ENCODE measurements at regions not wholly inside any gene's neighbourhood (a gene's known extent, or its start where the extent isn't known, plus 50 kb on each side); places are given as distances from the start of the nearest gene placed in this dataset.

- TF ChIP-seq, protein P1, sequence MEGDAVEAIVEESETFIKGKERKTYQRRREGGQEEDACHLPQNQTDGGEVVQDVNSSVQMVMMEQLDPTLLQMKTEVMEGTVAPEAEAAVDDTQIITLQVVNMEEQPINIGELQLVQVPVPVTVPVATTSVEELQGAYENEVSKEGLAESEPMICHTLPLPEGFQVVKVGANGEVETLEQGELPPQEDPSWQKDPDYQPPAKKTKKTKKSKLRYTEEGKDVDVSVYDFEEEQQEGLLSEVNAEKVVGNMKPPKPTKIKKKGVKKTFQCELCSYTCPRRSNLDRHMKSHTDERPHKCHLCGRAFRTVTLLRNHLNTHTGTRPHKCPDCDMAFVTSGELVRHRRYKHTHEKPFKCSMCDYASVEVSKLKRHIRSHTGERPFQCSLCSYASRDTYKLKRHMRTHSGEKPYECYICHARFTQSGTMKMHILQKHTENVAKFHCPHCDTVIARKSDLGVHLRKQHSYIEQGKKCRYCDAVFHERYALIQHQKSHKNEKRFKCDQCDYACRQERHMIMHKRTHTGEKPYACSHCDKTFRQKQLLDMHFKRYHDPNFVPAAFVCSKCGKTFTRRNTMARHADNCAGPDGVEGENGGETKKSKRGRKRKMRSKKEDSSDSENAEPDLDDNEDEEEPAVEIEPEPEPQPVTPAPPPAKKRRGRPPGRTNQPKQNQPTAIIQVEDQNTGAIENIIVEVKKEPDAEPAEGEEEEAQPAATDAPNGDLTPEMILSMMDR (IDR thresholded peaks at IDR 0.05): no peak
- TF ChIP-seq ZFX (IDR thresholded peaks at IDR 0.05; ENCODE audit: borderline replicate concordance): no peak
These were observed 460.7 kb upstream of the CBLB start for GRCh38 chr3:106329521-106329920.

Data from 22Rv1 (cell line).